B cell (primary cell): ENCODE measurements at regions not wholly inside any gene's neighbourhood (a gene's known extent, or its start where the extent isn't known, plus 50 kb on each side); places are given as distances from the start of the nearest gene placed in this dataset.

ENCODE experiments used
- EZH2 ChIP-seq: IDR thresholded peaks from 2 replicates; pipeline ENCODE4 v1.6.1; 2012; ENCODE audit warnings: borderline replicate concordance, low read depth, mild to moderate bottlenecking, moderate library complexity, low read length; ENCODE audit not compliant: insufficient read depth, poor library complexity, severe bottlenecking
- TF ChIP-seq, protein P1 (sequence below): fragments of 200-600 bp; IDR thresholded peaks from one replicate; pipeline ENCODE4 v1.8.0; 2022; ENCODE audit warnings: antibody characterized with exemption, mild to moderate bottlenecking

DNA sequence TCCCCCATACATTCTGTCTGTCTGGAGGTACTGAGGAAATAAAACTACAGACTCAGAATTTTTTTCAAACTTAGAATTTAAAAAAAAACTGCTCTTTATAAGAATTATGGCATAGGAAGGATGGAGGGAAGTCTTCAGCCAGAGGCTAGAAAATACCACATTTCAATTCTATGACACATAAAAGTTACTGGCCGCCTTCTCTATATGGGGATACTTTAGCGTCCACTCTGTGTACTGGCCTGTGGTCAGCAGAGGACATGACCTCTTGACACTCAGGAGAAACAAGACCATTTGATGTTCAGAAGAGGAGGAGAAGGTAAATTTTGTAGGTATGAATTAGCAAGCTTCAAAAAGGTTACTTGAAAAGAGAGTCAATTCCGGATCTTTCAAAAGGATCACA is 417.4 kb downstream of the MFSD1 start:
- TF ChIP-seq, protein P1, sequence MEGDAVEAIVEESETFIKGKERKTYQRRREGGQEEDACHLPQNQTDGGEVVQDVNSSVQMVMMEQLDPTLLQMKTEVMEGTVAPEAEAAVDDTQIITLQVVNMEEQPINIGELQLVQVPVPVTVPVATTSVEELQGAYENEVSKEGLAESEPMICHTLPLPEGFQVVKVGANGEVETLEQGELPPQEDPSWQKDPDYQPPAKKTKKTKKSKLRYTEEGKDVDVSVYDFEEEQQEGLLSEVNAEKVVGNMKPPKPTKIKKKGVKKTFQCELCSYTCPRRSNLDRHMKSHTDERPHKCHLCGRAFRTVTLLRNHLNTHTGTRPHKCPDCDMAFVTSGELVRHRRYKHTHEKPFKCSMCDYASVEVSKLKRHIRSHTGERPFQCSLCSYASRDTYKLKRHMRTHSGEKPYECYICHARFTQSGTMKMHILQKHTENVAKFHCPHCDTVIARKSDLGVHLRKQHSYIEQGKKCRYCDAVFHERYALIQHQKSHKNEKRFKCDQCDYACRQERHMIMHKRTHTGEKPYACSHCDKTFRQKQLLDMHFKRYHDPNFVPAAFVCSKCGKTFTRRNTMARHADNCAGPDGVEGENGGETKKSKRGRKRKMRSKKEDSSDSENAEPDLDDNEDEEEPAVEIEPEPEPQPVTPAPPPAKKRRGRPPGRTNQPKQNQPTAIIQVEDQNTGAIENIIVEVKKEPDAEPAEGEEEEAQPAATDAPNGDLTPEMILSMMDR: no peak
- no peak for TF ChIP-seq EZH2
